ENCODE measurements at regions not wholly inside any gene's neighbourhood (a gene's known extent, or its start where the extent isn't known, plus 50 kb on each side); places are given as distances from the start of the nearest gene placed in this dataset.

DNA sequence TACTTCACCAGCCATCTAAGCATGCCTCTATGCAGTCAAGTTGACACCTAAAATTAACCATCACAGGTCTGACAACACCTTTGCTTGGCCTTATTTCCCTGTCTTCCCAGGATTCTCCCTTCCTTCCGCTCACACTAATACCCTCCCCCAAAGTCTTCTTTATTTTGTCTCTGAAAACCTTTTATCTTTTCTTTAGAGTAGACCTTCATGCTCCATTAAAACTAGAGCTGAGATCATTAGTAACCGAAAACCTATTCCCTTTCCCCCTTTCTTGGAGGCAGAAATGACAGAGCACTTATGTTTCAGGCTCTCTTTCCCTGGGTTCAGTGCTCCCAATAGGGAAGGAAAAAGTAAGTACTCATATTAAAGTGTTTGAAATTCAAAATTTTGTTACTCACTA lies 423.8 kb downstream of the YTHDC2 start:
- Mint-ChIP-seq H3K27me3 (ENCODE audit: insufficient read depth) (no peaks in the 10 kb centered on the region), H3K27ac (no peak overlapping the region), H3K36me3 (ENCODE audit: low read depth) (no peaks in the 10 kb centered on the region), H3K9me3 (no peaks in the 10 kb centered on the region), H3K4me1 (ENCODE audit: low read depth) (no peaks in the 10 kb centered on the region), H3K4me3 (no peak overlapping the region)
- TF ChIP-seq, protein P1, sequence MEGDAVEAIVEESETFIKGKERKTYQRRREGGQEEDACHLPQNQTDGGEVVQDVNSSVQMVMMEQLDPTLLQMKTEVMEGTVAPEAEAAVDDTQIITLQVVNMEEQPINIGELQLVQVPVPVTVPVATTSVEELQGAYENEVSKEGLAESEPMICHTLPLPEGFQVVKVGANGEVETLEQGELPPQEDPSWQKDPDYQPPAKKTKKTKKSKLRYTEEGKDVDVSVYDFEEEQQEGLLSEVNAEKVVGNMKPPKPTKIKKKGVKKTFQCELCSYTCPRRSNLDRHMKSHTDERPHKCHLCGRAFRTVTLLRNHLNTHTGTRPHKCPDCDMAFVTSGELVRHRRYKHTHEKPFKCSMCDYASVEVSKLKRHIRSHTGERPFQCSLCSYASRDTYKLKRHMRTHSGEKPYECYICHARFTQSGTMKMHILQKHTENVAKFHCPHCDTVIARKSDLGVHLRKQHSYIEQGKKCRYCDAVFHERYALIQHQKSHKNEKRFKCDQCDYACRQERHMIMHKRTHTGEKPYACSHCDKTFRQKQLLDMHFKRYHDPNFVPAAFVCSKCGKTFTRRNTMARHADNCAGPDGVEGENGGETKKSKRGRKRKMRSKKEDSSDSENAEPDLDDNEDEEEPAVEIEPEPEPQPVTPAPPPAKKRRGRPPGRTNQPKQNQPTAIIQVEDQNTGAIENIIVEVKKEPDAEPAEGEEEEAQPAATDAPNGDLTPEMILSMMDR (IDR thresholded peaks at IDR 0.05) = no peak
- DNase-seq = no peak

DNA sequence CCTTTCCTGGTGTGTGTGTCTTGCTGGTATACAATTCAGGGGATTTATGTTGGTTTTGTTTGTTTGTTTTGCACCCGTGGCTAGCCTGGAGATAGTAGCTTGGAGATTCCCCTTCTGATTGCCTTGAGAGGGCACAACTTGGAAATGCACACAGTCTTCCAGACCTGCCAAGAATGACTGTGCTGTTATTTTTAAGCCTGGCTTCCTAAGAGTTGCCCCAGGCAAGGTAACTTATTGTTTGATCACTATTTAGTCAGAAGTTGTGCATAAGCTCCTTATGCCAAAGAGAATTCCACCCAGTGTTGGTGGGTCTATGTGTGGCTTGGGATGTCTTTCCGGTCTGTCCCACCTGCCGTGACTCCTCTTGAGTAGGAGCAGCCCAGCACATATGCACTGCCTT lies 421.9 kb upstream of the KCNN2 start:
- no peaks in the 10 kb centered on the region for H3K27me3 Mint-ChIP-seq (ENCODE audit: insufficient read depth)
- no peak overlapping the region for H3K4me3 Mint-ChIP-seq
- no peaks in the 10 kb centered on the region for H3K36me3 Mint-ChIP-seq (ENCODE audit: low read depth)
- no peak overlapping the region for H3K27ac Mint-ChIP-seq
- H3K9me3 Mint-ChIP-seq = no peaks in the 10 kb centered on the region
- no peaks in the 10 kb centered on the region for H3K4me1 Mint-ChIP-seq (ENCODE audit: low read depth)
- TF ChIP-seq, protein P1 (IDR thresholded peaks at IDR 0.05) = no peak
- no peak for DNase-seq

DNA sequence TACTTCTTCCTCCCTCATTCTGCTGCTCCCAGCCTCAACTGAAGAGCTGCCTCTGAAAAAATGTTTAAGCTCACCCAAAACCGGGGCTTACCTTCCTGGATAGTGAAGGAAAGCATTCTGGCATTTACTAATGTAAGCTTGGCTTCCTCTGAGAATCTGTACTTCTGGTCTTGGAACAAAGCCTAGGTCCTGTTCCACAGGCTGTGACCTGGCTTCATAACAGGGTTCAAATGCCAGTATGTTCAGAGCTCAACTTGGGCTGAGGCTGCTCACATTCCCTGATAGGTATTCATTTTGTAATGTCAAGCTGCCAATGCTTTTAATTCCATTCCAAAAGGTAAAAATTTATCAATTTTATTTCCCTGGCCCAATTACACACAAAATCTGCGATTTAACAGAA lies 411.7 kb upstream of the KCNN2 start:
- DNase-seq = no peak
- TF ChIP-seq, protein P1 (IDR thresholded peaks at IDR 0.05) = no peak
- H3K4me3 Mint-ChIP-seq = no peak overlapping the region
- no peaks in the 10 kb centered on the region for H3K9me3 Mint-ChIP-seq
- H3K36me3 Mint-ChIP-seq (ENCODE audit: low read depth) = no peaks in the 10 kb centered on the region
- peaks cover 2% of the 10 kb centered on the region for H3K27me3 Mint-ChIP-seq (ENCODE audit: insufficient read depth)
- no peak overlapping the region for H3K27ac Mint-ChIP-seq
- H3K4me1 Mint-ChIP-seq (ENCODE audit: low read depth) = no peaks in the 10 kb centered on the region

DNA sequence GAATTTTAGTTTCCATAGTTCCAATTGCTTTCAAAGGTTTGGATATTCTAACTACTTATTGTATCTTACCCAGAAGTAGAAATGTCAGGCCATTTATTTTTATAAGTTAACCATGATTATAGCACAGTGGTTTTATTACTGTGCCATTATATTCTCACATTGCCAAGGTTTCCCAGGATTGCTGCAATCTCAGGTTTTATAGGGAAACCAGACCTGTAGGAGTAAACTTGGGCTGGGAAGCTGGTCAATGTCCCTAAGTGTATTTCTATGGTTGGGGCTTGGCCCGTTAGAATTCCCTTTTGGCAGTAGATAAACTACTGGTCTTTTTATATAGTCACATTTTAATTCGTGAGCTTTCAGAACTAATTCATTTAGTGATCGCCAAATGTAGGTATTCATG lies 396.6 kb upstream of the KCNN2 start:
- no peak overlapping the region for H3K4me3 Mint-ChIP-seq
- no peak for DNase-seq
- TF ChIP-seq, protein P1 (IDR thresholded peaks at IDR 0.05) = no peak
- no peak overlapping the region for H3K27ac Mint-ChIP-seq
- no peaks in the 10 kb centered on the region for H3K36me3 Mint-ChIP-seq (ENCODE audit: low read depth)
- H3K9me3 Mint-ChIP-seq = peaks cover 2% of the 10 kb centered on the region; the same call in 1 of the 2 replicates
- no peaks in the 10 kb centered on the region; the same call in 1 of the 2 replicates for H3K27me3 Mint-ChIP-seq (ENCODE audit: insufficient read depth)
- no peaks in the 10 kb centered on the region for H3K4me1 Mint-ChIP-seq (ENCODE audit: low read depth)

DNA sequence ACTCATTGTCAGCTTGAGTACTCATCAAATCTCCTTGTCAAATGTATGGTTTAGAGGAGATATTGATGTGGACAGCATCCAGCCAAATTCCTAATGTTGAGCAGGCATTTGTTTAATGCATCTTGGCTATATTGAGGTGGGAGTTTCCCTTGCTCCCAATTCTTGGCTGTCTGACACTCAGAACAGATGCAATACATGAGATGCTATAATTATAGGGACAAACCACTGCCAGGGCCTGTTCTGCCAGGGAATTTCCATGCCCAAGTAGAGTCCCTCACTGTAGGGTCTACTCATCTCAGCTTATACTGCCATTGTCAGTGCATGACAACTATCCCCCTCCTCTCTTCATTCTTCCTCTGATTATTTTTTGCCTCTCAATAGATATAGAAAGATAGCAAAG lies 392.0 kb upstream of the KCNN2 start:
- TF ChIP-seq, protein P1 (IDR thresholded peaks at IDR 0.05) = no peak
- Mint-ChIP-seq H3K27me3 (ENCODE audit: insufficient read depth) (no peaks in the 10 kb centered on the region; the same call in 1 of the 2 replicates), H3K9me3 (no peaks in the 10 kb centered on the region), H3K27ac (no peak overlapping the region), H3K36me3 (ENCODE audit: low read depth) (no peaks in the 10 kb centered on the region), H3K4me3 (no peak overlapping the region), H3K4me1 (ENCODE audit: low read depth) (no peaks in the 10 kb centered on the region)
- no peak for DNase-seq

DNA sequence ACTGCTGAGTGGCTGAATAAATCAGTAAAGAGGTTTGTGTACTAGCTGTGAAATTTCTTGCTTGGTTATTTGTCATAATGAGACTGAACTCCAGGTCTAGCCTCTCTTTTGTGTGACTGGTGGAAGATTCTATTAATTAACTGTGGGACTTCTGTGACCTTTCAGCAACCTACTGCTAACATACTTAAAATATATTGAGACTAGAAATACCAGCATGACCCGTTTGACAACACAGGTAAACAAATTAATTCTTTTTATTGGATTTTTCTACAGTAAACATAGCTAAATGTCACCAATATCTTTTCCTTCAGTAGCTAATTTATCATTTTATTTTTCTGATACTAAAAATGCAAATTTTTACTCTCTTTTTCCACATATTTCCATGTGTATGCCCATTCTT lies 390.4 kb upstream of the KCNN2 start:
- TF ChIP-seq, protein P1 (IDR thresholded peaks at IDR 0.05) = no peak
- DNase-seq = no peak
- Mint-ChIP-seq H3K4me3 (no peak overlapping the region), H3K4me1 (ENCODE audit: low read depth) (no peaks in the 10 kb centered on the region), H3K36me3 (ENCODE audit: low read depth) (no peaks in the 10 kb centered on the region), H3K27me3 (ENCODE audit: insufficient read depth) (no peaks in the 10 kb centered on the region; the same call in 1 of the 2 replicates), H3K27ac (no peak overlapping the region), H3K9me3 (no peaks in the 10 kb centered on the region; the same call in 1 of the 2 replicates)
